DOHH2 (cell line): ENCODE measurements at regions not wholly inside any gene's neighbourhood (a gene's known extent, or its start where the extent isn't known, plus 50 kb on each side); places are given as distances from the start of the nearest gene placed in this dataset.

Experiments
- EZH2phosphoT487 ChIP-seq: fragments of 200-600 bp; sonication (generic); IDR thresholded peaks from 2 replicates; pipeline ENCODE4 v1.6.1; 2017; ENCODE audit warnings: borderline replicate concordance, mild to moderate bottlenecking, antibody characterized with exemption, low read length, moderate library complexity, mixed read lengths
- TF ChIP-seq, protein P1 (sequence below): fragments of 200-600 bp; sonication (generic); IDR thresholded peaks from one replicate; pipeline ENCODE4 v1.5.1; 2014; ENCODE audit warnings: antibody characterized with exemption, mild to moderate bottlenecking, low read depth, low read length; ENCODE audit not compliant: poor library complexity, severe bottlenecking

DNA sequence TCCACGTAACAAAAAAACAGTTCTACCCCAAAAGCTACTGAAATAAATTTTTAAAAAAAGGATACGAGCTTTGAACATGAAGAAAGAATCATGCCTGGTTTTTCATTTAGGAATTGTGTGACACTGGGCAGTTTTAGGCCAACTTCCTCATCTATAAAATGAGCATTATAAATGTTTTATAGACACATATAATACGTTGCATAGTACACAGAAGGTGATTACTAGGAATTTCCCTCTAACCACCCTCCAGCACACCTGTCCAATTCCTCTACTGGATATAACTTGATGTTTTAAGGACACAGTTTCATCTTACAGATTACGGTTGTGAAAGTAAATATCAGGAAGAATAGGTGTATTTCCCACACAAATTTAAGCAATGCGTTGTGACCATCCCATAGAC is 85.5 kb upstream of the IQCM start:
- TF ChIP-seq, protein P1, sequence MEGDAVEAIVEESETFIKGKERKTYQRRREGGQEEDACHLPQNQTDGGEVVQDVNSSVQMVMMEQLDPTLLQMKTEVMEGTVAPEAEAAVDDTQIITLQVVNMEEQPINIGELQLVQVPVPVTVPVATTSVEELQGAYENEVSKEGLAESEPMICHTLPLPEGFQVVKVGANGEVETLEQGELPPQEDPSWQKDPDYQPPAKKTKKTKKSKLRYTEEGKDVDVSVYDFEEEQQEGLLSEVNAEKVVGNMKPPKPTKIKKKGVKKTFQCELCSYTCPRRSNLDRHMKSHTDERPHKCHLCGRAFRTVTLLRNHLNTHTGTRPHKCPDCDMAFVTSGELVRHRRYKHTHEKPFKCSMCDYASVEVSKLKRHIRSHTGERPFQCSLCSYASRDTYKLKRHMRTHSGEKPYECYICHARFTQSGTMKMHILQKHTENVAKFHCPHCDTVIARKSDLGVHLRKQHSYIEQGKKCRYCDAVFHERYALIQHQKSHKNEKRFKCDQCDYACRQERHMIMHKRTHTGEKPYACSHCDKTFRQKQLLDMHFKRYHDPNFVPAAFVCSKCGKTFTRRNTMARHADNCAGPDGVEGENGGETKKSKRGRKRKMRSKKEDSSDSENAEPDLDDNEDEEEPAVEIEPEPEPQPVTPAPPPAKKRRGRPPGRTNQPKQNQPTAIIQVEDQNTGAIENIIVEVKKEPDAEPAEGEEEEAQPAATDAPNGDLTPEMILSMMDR: no peak
- TF ChIP-seq EZH2phosphoT487: no peak
